Adrenal gland (tissue), 9 donors: ENCODE measurements at regions not wholly inside any gene's neighbourhood (a gene's known extent, or its start where the extent isn't known, plus 50 kb on each side); places are given as distances from the start of the nearest gene placed in this dataset.

Source experiments
- DNase-seq, 7 donors: peaks; one replicate each; pipeline ENCODE4 v3.0.0-alpha.2; 2019 to 2020
- H3K27ac ChIP-seq, 5 donors: fragments of 200-600 bp; sonication (generic) in 4 of 5; 1 replicate in 3 of 5; 2 replicates in 2 of 5; pipeline versions ENCODE4 v1.5.1 to v1.8.0; 2016 to 2020; ENCODE audit warnings: mild to moderate bottlenecking in 1 of 5
- H3K27me3 ChIP-seq: fragments of 200-600 bp; 2 replicates; pipeline ENCODE4 v1.8.0; 2021
- H3K36me3 ChIP-seq, 2 donors: fragments of 200-600 bp; replicated peaks in 1 of 2; 1 replicate in 1 of 2; 2 replicates in 1 of 2; pipeline versions ENCODE4 v1.5.1 to v1.8.0; 2018 to 2022
- H3K4me1 ChIP-seq, 2 donors: fragments of 200-600 bp; replicated peaks in 1 of 2; 1 replicate in 1 of 2; 2 replicates in 1 of 2; pipeline versions ENCODE4 v1.5.1 to v1.8.0; 2018 to 2021
- H3K4me3 ChIP-seq, 4 donors: fragments of 200-600 bp; sonication (generic) in 3 of 4; one replicate each; pipeline ENCODE4 v1.5.1; 2016 to 2018
- H3K9me3 ChIP-seq, 3 donors: fragments of 200-600 bp; sonication (generic) in 1 of 3; replicated peaks in 1 of 3; 1 replicate in 2 of 3; 2 replicates in 1 of 3; pipeline versions ENCODE4 v1.5.1 to v1.8.0; 2016 to 2021
- CTCF ChIP-seq, 6 experiments: fragments of 450-650 bp in 4 of 6; fragments of 200-600 bp in 2 of 6; sonication (generic) in 1 of 6; IDR thresholded peaks; 1 replicate in 5 of 6; 2 replicates in 1 of 6; pipeline versions ENCODE4 v1.5.1 to v1.8.0; 2016 to 2021; ENCODE audit warnings: antibody characterized with exemption in 6 of 6, mild to moderate bottlenecking in 2 of 6, moderate library complexity in 1 of 6
- POLR2A ChIP-seq, 2 donors: fragments of 450-650 bp; IDR thresholded peaks; one replicate each; pipeline ENCODE4 v1.6.1; 2017; ENCODE audit warnings: antibody characterized with exemption in 2 of 2, mild to moderate bottlenecking in 2 of 2, moderate library complexity in 1 of 2
- WGBS, 4 donors: extraction: QIAGEN DNeasy Blood & Tissue Kit in 2 of 4; methylation state at CpG; one replicate each; pipeline versions ENCODE4 v1.1.5 to v1.1.7; 2013 to 2017; 5-methylcytosine and 5-hydroxymethylcytosine counted together
- intact Hi-C, 2 donors: fragments of 100-400 bp; cut with DNase I; formaldehyde crosslinking; loops; one replicate each; pipeline versions ENCODE4 v1.14.1 to v1.15.0; 2022 to 2023
- donor health status: healthy with polysubstance abuse.
- donor health status: Bipolar disorder and iron deficiency.
- donor health status: DM: yes; HTN: yes; CAD: no.
- donor health status: DM: no; HTN: no; CAD: no.
- donor health status: DM: no; HTN: no; CAD: no.

GRCh38 chr7:138374119-138374693 is 85.9 kb upstream of the TRIM24 start:
- DNase-seq, result no peak
- no peaks in the 10 kb centered on the region for H3K27me3 ChIP-seq
- no peaks in the 10 kb centered on the region for H3K36me3 ChIP-seq
- no peak overlapping the region for H3K27ac ChIP-seq
- H3K9me3 ChIP-seq, result peaks cover 0 to 3% (median 0%) of the 10 kb centered on the region in 3 donors
- no peak overlapping the region for H3K4me3 ChIP-seq
- no peaks in the 10 kb centered on the region for H3K4me1 ChIP-seq
- 93 to 100% (median 96%) methylated on average over 3 of the region's 3 CpGs for WGBS, 4 donors
- no peak for TF ChIP-seq CTCF (IDR thresholded peaks at IDR 0.05)
- no peak for TF ChIP-seq POLR2A (IDR thresholded peaks at IDR 0.05)
- intact Hi-C loops, result no loop called here

- 75 to 86% (median 76%) methylated on average over 2 of the region's 2 CpGs for WGBS, 4 donors
- H3K27me3 ChIP-seq, result no peaks in the 10 kb centered on the region
- no peaks in the 10 kb centered on the region for H3K36me3 ChIP-seq
- H3K4me1 ChIP-seq, result no peaks in the 10 kb centered on the region
- TF ChIP-seq CTCF (IDR thresholded peaks at IDR 0.05) (no peak), POLR2A (IDR thresholded peaks at IDR 0.05) (no peak)
- intact Hi-C loops, result no loop called here
- no peak overlapping the region for H3K27ac ChIP-seq
- H3K9me3 ChIP-seq, result no peaks in the 10 kb centered on the region
- DNase-seq, result no peak
- H3K4me3 ChIP-seq, result no peak overlapping the region
Measured at GRCh38 chr7:138377306-138377705, 82.8 kb upstream of the TRIM24 start.

- no peaks in the 10 kb centered on the region for H3K4me1 ChIP-seq
- no peak overlapping the region for H3K27ac ChIP-seq
- no peak overlapping the region for H3K4me3 ChIP-seq
- intact Hi-C loops, result no loop called here
- WGBS, 4 donors, result 81 to 87% (median 85%) methylated on average over 19 of the region's 19 CpGs
- H3K36me3 ChIP-seq, result no peaks in the 10 kb centered on the region
- DNase-seq, result no peak
- no peaks in the 10 kb centered on the region for H3K9me3 ChIP-seq
- TF ChIP-seq POLR2A (IDR thresholded peaks at IDR 0.05) (no peak), CTCF (IDR thresholded peaks at IDR 0.05) (no peak)
- no peaks in the 10 kb centered on the region for H3K27me3 ChIP-seq
Measured at GRCh38 chr7:138378741-138379559, 81.1 kb upstream of the TRIM24 start.

GRCh38 chr7:138382862-138383565 is 77.0 kb upstream of the TRIM24 start:
- DNase-seq, result no peak
- intact Hi-C loops, result no loop called here
- no peaks in the 10 kb centered on the region for H3K27me3 ChIP-seq

More at GRCh38 chr7:138382862-138383565, 77.0 kb upstream of the TRIM24 start:
- Histone ChIP-seq H3K36me3 (no peaks in the 10 kb centered on the region), H3K4me1 (no peaks in the 10 kb centered on the region), H3K4me3 (no peak overlapping the region), H3K9me3 (no peaks in the 10 kb centered on the region), H3K27ac (no peak overlapping the region)
- TF ChIP-seq CTCF (IDR thresholded peaks at IDR 0.05) (no peak), POLR2A (IDR thresholded peaks at IDR 0.05) (no peak)
- 86 to 90% (median 87%) methylated on average over 2 of the region's 2 CpGs for WGBS, 4 donors
